H1 (cell line): ENCODE measurements at regions not wholly inside any gene's neighbourhood (a gene's known extent, or its start where the extent isn't known, plus 50 kb on each side); places are given as distances from the start of the nearest gene placed in this dataset.

Source experiments
- CTCF ChIA-PET: fragments of 300-600 bp; sonication (Branson Sonifier 250); formaldehyde crosslinking; loops from one replicate; lab custom pipeline; 2021; ENCODE audit not compliant: partially characterized antibody; lab: Charles Lee
- POLR2A ChIA-PET: fragments of 300-600 bp; sonication (Branson Sonifier 250); formaldehyde crosslinking; loops from one replicate; lab custom pipeline; 2021; ENCODE audit warnings: inconsistent platforms; ENCODE audit not compliant: partially characterized antibody; lab: Charles Lee
- DNase-seq, 2 experiments: peaks; one replicate each; pipeline versions ENCODE4 v3.0.0 to v3.0.0-alpha.2; 2010 to 2022; ENCODE audit warnings: low spot score in 2 of 2, low read depth in 1 of 2, mixed read lengths in 1 of 2
- FAIRE-seq: peaks from 2 replicates; lab custom pipeline; 2011; peaks lifted over from hg19 to GRCh38; lab: Jason Lieb, UNC
- H2AFZ ChIP-seq: 2 replicates; pipeline ENCODE4 v1.8.1; 2012; ENCODE audit warnings: low read length, inconsistent platforms
- H2AK5ac ChIP-seq: 2 replicates; pipeline ENCODE4 v1.6.1; 2013; ENCODE audit warnings: low read depth, low read length
- H2BK120ac ChIP-seq: replicated peaks from 2 replicates; pipeline ENCODE3; 2013; ENCODE audit warnings: low read depth, low read length, inconsistent platforms
- H2BK12ac ChIP-seq: 2 replicates; pipeline ENCODE4 v1.6.1; 2013; ENCODE audit warnings: low read depth, low read length
- H2BK15ac ChIP-seq: 2 replicates; pipeline ENCODE4 v1.6.1; 2013; ENCODE audit warnings: low read length
- H2BK20ac ChIP-seq: 2 replicates; pipeline ENCODE4 v1.6.1; 2013; ENCODE audit warnings: low read length
- H2BK5ac ChIP-seq: 2 replicates; pipeline ENCODE4 v1.6.1; 2013; ENCODE audit warnings: low read depth, low read length
- H3K14ac ChIP-seq: 2 replicates; pipeline ENCODE4 v1.6.1; 2013; ENCODE audit warnings: inconsistent platforms; ENCODE audit not compliant: insufficient read length
- H3K18ac ChIP-seq: 2 replicates; pipeline ENCODE4 v1.6.1; 2013; ENCODE audit warnings: low read length; ENCODE audit errors: extremely low read depth
- H3K23ac ChIP-seq: 2 replicates; pipeline ENCODE4 v1.6.1; 2013; ENCODE audit warnings: inconsistent platforms; ENCODE audit not compliant: insufficient read length
- H3K23me2 ChIP-seq: 2 replicates; pipeline ENCODE4 v1.6.1; 2013; ENCODE audit warnings: low read depth, low read length
- H3K27ac ChIP-seq: 2 replicates; pipeline ENCODE4 v1.6.1; 2011; ENCODE audit warnings: low read depth, low read length, inconsistent platforms
- H3K27me3 ChIP-seq, 4 experiments: replicated peaks in 1 of 4; 1 replicate in 1 of 4; 2 replicates in 3 of 4; pipeline versions ENCODE4 v1.6.1 to v1.8.1; 2011 to 2013; ENCODE audit warnings: low read length in 3 of 4, mild to moderate bottlenecking in 3 of 4, inconsistent platforms in 2 of 4, mixed read lengths in 2 of 4, moderate library complexity in 1 of 4; ENCODE audit not compliant: control insufficient read depth in 3 of 4, insufficient read depth in 3 of 4; ENCODE audit errors: extremely low read depth in 1 of 4
- H3K36me3 ChIP-seq, 4 experiments: 2 replicates each; pipeline versions ENCODE4 v1.6.1 to v1.8.1; 2011 to 2013; ENCODE audit warnings: mild to moderate bottlenecking in 4 of 4, low read length in 3 of 4, moderate library complexity in 2 of 4, control low read depth in 1 of 4, inconsistent platforms in 1 of 4; ENCODE audit not compliant: insufficient read depth in 4 of 4, control insufficient read depth in 2 of 4
- H3K4ac ChIP-seq: replicated peaks from 2 replicates; pipeline ENCODE3; 2013; ENCODE audit warnings: low read length, low read depth, mixed read lengths, inconsistent platforms; ENCODE audit not compliant: insufficient read length
- H3K4me1 ChIP-seq, 4 experiments: replicated peaks in 1 of 4; 1 replicate in 1 of 4; 2 replicates in 3 of 4; pipeline versions ENCODE4 v1.6.1 to v1.8.1; 2011 to 2013; ENCODE audit warnings: low read length in 3 of 4, inconsistent platforms in 2 of 4, mixed read lengths in 1 of 4; ENCODE audit not compliant: insufficient read depth in 4 of 4, control insufficient read depth in 3 of 4
- H3K4me2 ChIP-seq, 2 experiments: 2 replicates each; pipeline versions ENCODE4 v1.6.1 to v1.8.1; 2011 to 2013; ENCODE audit warnings: low read depth in 2 of 2, low read length in 2 of 2, control low read depth in 1 of 2, inconsistent platforms in 1 of 2, mild to moderate bottlenecking in 1 of 2; ENCODE audit not compliant: insufficient read depth in 1 of 2
- H3K4me3 ChIP-seq, 4 experiments: fragments of 200-600, 300-600 bp in 1 of 4; sonication (generic), shearing (Covaris generic), sonication (Bioruptor Twin) in 1 of 4; 2 replicates each; pipeline versions ENCODE4 v1.5.1 to v1.8.1; 2011 to 2016; ENCODE audit warnings: low read length in 4 of 4, low read depth in 3 of 4, control low read depth in 2 of 4, inconsistent platforms in 2 of 4, mild to moderate bottlenecking in 2 of 4, mixed read lengths in 1 of 4, moderate library complexity in 1 of 4; ENCODE audit not compliant: insufficient read depth in 2 of 4; ENCODE audit errors: extremely low read depth in 1 of 4
- H3K56ac ChIP-seq: replicated peaks from 2 replicates; pipeline ENCODE3; 2013; ENCODE audit warnings: low read depth, mild to moderate bottlenecking, mixed read lengths, low read length, inconsistent platforms; ENCODE audit not compliant: insufficient read length
- H3K79me1 ChIP-seq: 2 replicates; pipeline ENCODE4 v1.6.1; 2013; ENCODE audit warnings: low read depth, low read length, control low read depth
- H3K79me2 ChIP-seq, 2 experiments: 2 replicates each; pipeline versions ENCODE4 v1.6.1 to v1.8.1; 2012 to 2013; ENCODE audit warnings: low read length in 2 of 2, mild to moderate bottlenecking in 2 of 2, inconsistent platforms in 1 of 2; ENCODE audit not compliant: insufficient read depth in 2 of 2, control insufficient read depth in 1 of 2
- H3K9ac ChIP-seq, 4 experiments: replicated peaks in 1 of 4; 1 replicate in 1 of 4; 2 replicates in 3 of 4; pipeline versions ENCODE4 v1.6.1 to v1.8.1; 2011 to 2013; ENCODE audit warnings: low read depth in 3 of 4, low read length in 3 of 4, control low read depth in 2 of 4, mild to moderate bottlenecking in 2 of 4, moderate library complexity in 2 of 4, inconsistent platforms in 1 of 4; ENCODE audit errors: extremely low read depth in 1 of 4
- H3K9me3 ChIP-seq, 2 experiments: 2 replicates each; pipeline versions ENCODE4 v1.6.1 to v1.8.1; 2012 to 2013; ENCODE audit warnings: mild to moderate bottlenecking in 2 of 2, moderate library complexity in 2 of 2, control low read depth in 1 of 2, inconsistent platforms in 1 of 2, low read depth in 1 of 2, low read length in 1 of 2, mixed read lengths in 1 of 2; ENCODE audit not compliant: insufficient read depth in 2 of 2
- H4K20me1 ChIP-seq, 2 experiments: replicated peaks in 1 of 2; 2 replicates each; pipeline versions ENCODE3 to v1.8.1; 2011 to 2013; ENCODE audit warnings: inconsistent platforms in 2 of 2, low read length in 2 of 2, mild to moderate bottlenecking in 1 of 2; ENCODE audit not compliant: insufficient read depth in 2 of 2, control insufficient read depth in 1 of 2
- H4K5ac ChIP-seq: 2 replicates; pipeline ENCODE4 v1.6.1; 2013; ENCODE audit warnings: low read length, low read depth, mixed read lengths, inconsistent platforms; ENCODE audit not compliant: insufficient read length
- H4K8ac ChIP-seq: 2 replicates; pipeline ENCODE4 v1.8.0; 2013; ENCODE audit warnings: mild to moderate bottlenecking, moderate library complexity, low read length, inconsistent platforms; ENCODE audit not compliant: insufficient read depth; ENCODE audit errors: extremely low read depth
- H4K91ac ChIP-seq: replicated peaks from 2 replicates; pipeline ENCODE3; 2013; ENCODE audit warnings: low read length, mixed read lengths, inconsistent platforms; ENCODE audit not compliant: insufficient read length
- BACH1 ChIP-seq: IDR thresholded peaks from 2 replicates; pipeline ENCODE4 v1.6.1; 2012; ENCODE audit warnings: low read length, improper control_type of control experiment
- BRCA1 ChIP-seq: IDR thresholded peaks from 2 replicates; pipeline ENCODE4 v1.6.1; 2012; ENCODE audit warnings: low read depth, low read length, improper control_type of control experiment
- POLR2A ChIP-seq, 2 experiments: IDR thresholded peaks; 1 replicate in 1 of 2; 2 replicates in 1 of 2; pipeline ENCODE4 v1.6.1; 2011; ENCODE audit warnings: low read depth in 2 of 2, low read length in 2 of 2, mild to moderate bottlenecking in 2 of 2; ENCODE audit errors: control extremely low read depth in 1 of 2
- RFX5 ChIP-seq: IDR thresholded peaks from 2 replicates; pipeline ENCODE4 v1.6.1; 2011; ENCODE audit warnings: low read depth, low read length, improper control_type of control experiment, borderline replicate concordance
- SRF ChIP-seq: IDR thresholded peaks from 2 replicates; pipeline ENCODE4 v1.6.1; 2011; ENCODE audit warnings: mild to moderate bottlenecking, low read depth, low read length, moderate library complexity
- WGBS, 2 experiments: shearing (Covaris generic) in 1 of 2; methylation state at CpG; one replicate each; pipeline versions ENCODE4 v1.1.6 to v1.1.7; 2013 to 2015; ENCODE audit warnings: low lambda C conversion rate in 2 of 2, mixed read lengths in 2 of 2, inconsistent platforms in 1 of 2, low coverage in 1 of 2, missing lambda C conversion rate in 1 of 2; ENCODE audit not compliant: insufficient replicate concordance in 2 of 2, insufficient coverage in 1 of 2, insufficient read length in 1 of 2; ENCODE audit errors: extremely low coverage in 1 of 2, missing lambda C conversion rate in 1 of 2; 5-methylcytosine and 5-hydroxymethylcytosine counted together

DNA sequence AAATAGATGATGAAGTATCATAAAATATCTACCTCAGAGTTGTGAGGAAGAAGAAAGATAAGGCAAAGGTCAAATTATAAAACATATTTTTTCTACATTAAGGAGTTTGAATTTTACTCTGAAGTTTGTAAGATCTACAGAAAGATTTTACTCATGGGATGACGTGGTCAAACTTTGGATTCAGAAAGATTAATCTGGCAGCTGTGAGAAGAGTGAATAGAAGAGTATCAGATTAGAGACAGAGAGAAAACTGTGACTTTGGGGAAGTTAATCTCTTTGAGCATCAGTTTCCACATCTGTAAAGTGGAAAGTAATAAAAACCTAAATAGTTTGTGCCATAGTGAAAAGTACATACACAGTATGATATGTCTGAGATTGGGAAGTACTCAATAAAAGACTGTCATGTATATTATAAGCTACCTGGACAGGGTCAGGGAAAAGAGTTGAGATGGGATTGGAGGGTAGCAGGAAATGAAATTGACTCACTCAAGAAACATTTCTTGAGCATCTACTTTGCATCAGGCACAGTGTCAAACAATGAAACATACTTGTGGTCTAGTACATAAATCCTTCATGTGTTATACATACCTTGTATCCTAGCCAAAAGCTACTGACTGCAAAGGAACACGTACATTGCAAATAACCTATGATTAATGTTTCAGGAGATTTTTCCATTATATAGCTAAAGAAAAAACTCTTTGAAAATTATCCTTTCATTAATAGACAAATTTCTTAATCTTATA, 222.1 kb downstream of the TMEM200A start:
- POLR2A ChIA-PET: no interaction called here
- no peak overlapping the region for H2AFZ ChIP-seq

More for the DNA sequence above, 222.1 kb downstream of the TMEM200A start:
- FAIRE-seq: no peak
- Histone ChIP-seq H3K56ac (no peak overlapping the region), H4K91ac (no peak overlapping the region), H3K4me2 (no peak overlapping the region), H3K14ac (no peak overlapping the region), H3K27ac (no peak overlapping the region), H3K18ac (no peak overlapping the region), H3K27me3 (no peaks in the 10 kb centered on the region), H2AK5ac (no peak overlapping the region), H4K20me1 (no peaks in the 10 kb centered on the region), H4K8ac (no peak overlapping the region), H3K79me1 (no peaks in the 10 kb centered on the region), H3K9me3 (peaks cover 0 to 4% of the 10 kb centered on the region in 2 experiments; a peak in 1 of 4 replicates), H3K23ac (no peak overlapping the region), H2BK120ac (no peak overlapping the region), H2BK12ac (no peak overlapping the region), H3K9ac (no peak overlapping the region), H2BK5ac (no peak overlapping the region), H3K23me2 (no peaks in the 10 kb centered on the region), H2BK20ac (no peak overlapping the region), H3K4ac (no peak overlapping the region), H3K79me2 (no peaks in the 10 kb centered on the region), H3K36me3 (no peaks in the 10 kb centered on the region), H2BK15ac (no peak overlapping the region), H3K4me3 (no peak overlapping the region), H3K4me1 (peaks cover 0 to 4% (median 3%) of the 10 kb centered on the region in 4 experiments; a peak in 5 of 7 replicates), H4K5ac (no peak overlapping the region)
- DNase-seq: no peak
- CTCF ChIA-PET: no interaction called here
- TF ChIP-seq BRCA1: no peak
- no peak for TF ChIP-seq POLR2A (IDR thresholded peaks at IDR 0.05; ENCODE audit: control extremely low read depth in 1 of 2, low read depth in 2 of 2, low read length in 2 of 2)
- no peak for TF ChIP-seq SRF
- TF ChIP-seq RFX5: no peak
- no peak for TF ChIP-seq BACH1
- 86% methylated on average over 2 of the region's 2 CpGs; no CpG with 5 or more reads in 1 of the 2 experiments for WGBS, 2 experiments
